ENCODE measurements at regions not wholly inside any gene's neighbourhood (a gene's known extent, or its start where the extent isn't known, plus 50 kb on each side); places are given as distances from the start of the nearest gene placed in this dataset.

DNA sequence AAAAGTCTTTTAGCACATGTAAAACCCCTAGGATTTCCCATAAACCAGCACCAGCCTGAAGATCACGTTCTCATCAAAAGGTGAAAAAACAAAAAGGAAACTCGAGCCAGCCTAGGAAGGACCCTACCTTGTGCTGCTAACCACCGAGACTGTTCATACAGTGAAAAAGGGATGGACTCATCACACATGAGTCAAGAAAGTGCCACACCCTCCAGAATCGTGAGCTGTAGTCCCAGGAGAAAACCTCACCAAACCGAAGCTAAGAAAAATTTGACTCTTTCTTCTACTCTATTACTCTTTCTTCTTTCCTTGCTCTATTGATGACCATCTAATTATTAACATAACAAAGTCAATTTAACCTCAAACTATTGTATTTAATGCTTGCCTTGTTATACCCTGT is 124.8 kb upstream of the USP9Y start:
- no peak for DNase-seq (ENCODE audit: low read depth in 3 of 3)

DNA sequence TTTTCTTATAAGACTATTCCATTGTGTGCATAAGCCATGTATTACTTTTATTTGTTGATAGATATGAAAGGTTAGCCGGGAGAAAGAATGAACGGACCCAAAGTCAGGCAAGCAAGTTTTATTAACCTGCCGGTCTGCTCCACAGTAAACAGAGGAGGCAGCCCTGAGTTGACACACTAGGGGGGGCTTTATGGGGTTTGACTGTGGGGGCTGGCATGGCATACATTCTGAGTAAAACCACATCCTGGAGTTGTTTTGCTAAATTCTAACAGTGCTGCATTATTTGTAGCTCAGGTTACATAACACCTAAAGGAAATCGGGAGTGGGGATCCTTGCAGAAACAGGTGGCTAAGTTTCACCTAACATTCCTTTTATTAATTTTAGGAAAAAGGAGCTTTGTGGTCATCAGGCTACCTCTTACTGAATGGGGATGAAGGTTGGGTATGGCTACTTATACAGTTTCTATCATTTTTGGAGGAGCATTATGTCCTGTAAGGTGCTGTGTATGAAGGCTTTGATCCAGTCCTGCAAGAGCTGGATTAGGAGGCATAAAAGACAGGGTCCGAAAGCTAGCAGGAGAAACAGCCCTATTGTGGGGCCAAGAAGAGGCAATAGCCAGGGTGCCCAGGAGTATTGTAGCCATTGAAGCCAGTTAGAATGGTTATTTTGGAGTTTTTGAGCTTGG is 107.4 kb upstream of the USP9Y start:
- DNase-seq (ENCODE audit: low read depth in 3 of 3): no peak

DNA sequence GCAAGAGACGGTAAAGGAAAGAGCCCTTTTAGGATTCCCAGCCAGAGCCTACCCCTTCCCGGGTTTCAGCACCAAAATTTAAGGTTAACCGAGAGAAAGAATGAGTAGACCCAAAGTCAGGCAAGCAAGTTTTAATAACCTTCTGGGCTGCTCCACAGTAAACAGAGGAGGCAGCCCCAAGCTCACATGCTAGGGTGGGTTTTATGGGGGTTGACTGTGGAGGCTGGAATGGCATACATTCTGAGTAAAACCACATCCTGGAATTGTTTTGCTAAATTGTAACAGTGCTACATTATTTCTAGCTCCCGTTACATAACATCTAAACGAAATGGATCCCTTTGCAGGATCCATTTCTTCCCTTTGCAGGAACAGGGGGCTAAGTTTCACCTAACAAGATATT is 102.2 kb upstream of the USP9Y start:
- no peak for DNase-seq (ENCODE audit: low read depth in 3 of 3)

DNA sequence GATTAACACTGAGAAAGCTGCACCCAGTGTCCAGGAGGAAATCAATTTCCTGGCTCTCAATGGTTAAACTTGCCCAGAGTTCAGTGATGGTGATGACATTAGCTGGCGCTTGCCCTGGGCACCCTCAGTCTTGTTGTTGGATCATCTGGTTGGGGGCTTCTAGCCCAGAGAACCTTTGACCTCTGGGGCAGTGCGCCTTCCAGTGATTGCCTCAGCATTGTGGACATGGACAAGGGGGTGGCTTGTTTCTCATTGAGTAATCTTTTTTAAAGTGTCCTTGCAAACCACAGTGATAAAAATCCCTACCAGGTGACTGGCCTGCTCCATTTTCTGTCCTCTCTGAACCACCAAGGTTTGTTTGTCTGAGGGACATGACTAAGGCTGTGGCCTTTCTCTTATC is 95.6 kb upstream of the USP9Y start:
- no peak for DNase-seq (ENCODE audit: low read depth in 3 of 3)

DNA sequence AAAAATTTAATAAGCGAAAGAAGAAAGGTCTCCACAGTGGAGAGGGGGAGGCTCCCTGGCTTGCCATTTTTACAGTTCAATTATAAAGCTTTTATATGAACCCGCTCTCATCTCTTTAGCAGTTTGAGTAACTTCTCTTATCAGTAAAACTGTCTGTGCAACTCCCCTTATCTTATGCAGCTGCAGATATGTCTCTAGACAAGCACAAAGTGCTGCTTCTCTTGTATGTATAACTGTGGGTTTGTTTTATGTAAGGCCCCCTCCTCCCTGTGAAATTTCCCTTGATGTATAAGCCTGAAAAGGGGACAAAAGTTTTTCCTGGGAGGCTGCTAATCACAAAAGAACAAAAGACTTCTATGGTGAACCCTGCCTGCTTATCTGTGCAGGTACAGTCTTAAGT is 90.2 kb upstream of the USP9Y start:
- no peak for DNase-seq (ENCODE audit: low read depth in 3 of 3)

DNA sequence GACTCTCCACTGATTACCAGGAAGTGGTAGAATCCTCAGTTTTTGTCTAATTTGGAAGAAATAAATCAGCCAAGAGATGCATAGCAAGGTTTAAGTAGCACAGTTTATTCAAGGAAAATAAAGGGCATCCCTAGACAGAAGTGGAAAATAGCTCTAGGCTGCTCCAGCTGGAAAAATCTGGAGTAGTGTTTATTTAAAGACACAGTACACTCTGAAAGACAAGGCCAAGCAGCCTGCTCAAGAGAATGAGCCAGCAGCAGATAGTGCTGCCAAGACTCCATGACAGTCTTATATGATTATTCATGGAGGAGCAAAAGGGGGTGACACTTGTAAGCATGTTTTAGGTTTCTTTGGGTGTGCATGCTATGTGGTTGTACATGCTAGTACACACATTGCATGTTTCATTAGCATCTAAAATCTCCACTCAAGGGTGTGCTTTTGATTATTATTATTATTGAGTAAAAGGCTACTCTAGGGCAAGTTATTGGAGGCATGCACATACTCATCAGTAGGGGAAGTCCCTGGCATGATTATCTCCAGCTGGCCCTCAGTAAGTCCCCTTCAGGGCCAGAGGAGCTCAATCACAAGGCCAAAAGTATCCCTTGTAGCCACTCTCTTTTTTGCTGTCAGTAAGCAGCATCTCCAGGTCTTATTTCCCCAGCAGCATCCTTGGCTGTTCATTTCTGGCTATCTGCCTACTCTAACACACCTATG is 85.1 kb upstream of the USP9Y start:
- DNase-seq (ENCODE audit: low read depth in 3 of 3): no peak

DNA sequence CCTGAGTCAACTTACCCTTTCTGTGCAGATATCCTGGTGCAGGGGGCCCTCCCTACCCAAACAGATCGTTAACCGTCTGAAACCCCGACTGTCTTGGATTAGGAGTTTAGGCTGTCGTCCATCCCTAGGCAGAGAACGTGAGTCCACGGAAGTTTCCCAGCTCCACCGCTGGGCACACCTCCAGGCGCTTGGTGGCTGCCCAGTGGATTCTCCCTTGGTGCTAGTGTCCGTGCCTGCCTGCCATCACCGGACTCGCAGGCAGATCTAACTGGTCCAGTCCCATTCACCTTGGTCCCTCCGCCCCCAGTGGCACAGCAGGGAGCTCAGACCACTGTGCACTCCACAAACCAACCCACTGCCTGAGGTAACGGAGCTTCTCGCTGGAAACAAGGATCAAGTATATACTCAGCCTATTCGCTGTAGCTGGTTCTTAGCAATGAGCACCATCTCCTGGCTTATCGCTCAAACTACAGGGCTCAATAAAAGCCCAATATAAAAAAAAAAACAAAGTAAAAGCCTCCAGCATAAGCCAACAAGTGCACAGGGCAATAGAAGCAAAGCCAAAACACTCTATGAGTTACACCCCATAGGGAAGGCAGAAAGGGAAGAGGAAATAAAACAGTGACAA is 79.5 kb upstream of the USP9Y start:
- DNase-seq (ENCODE audit: low read depth in 3 of 3): no peak

DNA sequence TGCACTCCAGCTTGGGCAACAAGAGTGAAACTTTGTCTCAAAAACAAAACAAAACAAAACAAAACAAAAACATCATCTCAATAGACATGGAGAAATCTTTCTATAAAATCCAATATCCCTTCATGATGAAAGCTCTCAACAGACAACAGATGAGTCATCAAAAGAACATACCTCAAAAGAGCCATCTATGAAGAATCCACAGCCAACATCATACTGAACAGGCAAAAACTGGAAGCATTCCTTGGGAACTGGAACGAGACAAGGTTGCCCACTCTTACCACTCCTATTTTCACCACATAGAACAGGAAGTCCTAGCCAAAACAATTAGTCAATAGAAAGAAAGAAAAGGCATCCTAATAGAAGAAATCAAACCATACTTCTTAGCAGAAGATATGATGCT is 77.8 kb upstream of the USP9Y start:
- DNase-seq (ENCODE audit: low read depth in 3 of 3): no peak

DNA sequence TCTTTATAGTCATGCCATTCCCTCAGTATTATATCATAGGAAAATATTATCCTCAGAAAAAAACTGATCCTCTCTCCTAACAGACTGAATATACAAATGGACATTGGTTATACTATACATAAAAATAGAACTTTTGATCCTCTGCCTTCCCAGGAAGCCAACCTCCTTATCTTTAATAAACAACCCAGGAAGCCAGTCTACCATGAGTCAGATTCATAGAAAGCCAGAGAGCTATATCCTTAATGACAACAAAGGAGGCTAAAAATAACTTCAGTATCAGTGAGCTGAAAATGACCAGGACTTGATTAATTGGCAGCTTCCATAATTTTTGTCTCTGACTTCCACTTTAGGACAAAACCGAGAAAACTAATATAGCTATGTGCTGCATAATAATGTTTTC is 58.0 kb upstream of the USP9Y start:
- DNase-seq (ENCODE audit: low read depth in 3 of 3): no peak

DNA sequence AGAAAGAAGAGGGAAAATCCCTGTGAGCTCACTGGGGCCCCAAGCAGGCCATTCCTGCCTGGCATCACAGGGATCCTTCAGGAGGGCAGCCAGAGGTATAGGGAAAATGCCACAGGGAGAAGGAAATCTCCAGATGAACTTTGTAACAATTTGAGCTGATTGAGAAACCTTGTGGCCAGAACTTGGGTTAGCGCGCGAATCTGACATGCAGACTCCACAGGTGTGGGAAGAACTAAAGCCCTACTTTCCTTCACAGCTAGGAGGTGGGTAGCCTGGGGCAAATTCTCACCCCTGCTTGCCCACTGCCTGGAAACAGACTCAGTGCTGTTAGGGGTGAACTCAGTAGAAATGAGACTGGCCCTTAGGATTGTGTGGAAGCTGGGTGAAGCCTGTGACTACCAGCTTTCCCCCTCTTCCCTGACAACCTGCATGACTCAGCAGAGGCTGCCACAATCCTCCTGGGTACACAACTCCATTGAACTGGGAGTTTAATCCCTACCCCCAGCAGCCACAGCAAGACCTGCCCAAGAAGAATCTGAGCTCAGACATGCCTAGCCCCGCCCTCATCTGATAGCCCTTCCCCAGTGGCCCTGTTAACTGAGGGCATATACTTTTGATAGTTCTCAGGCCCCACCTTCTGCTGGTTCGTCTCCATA is 57.2 kb upstream of the USP9Y start:
- DNase-seq (ENCODE audit: low read depth in 3 of 3): no peak

DNA sequence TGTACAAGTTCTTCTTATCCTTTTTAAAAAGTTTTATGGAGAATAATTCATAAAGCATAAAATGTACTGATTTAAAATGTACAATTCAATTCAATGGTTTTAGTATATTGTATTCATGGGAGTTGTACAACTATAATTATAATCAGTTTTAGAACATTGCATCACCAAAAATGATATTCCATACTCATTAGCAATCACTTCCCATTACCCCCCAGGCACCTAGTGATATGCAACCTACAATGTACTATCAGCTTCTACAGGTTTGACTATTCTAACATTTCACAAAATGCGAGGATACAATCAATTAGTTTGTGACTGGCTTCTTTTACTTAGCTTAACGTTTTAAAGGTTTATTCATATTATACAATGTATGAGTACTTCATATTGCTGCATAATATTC is 49.9 kb upstream of the USP9Y start:
- DNase-seq (ENCODE audit: low read depth in 3 of 3): no peak
